PFSK-1 (cell line): ENCODE measurements at regions not wholly inside any gene's neighbourhood (a gene's known extent, or its start where the extent isn't known, plus 50 kb on each side); places are given as distances from the start of the nearest gene placed in this dataset.

ENCODE experiments used
- POLR2AphosphoS5 ChIP-seq: IDR thresholded peaks from 2 replicates; pipeline ENCODE4 v1.6.1; 2012; ENCODE audit warnings: low read depth, mild to moderate bottlenecking, control low read depth, low read length, moderate library complexity
- REST ChIP-seq, 2 experiments: IDR thresholded peaks; 2 replicates each; pipeline versions ENCODE4 v1.6.1 to v1.8.0; 2011 to 2012; ENCODE audit warnings: low read depth in 2 of 2, low read length in 2 of 2, control low read depth in 1 of 2, inconsistent platforms in 1 of 2, mild to moderate bottlenecking in 1 of 2, moderate library complexity in 1 of 2; ENCODE audit not compliant: insufficient read depth in 1 of 2
- SIN3A ChIP-seq: IDR thresholded peaks from 2 replicates; pipeline ENCODE4 v1.6.1; 2012; ENCODE audit warnings: mild to moderate bottlenecking, low read length, moderate library complexity, borderline replicate concordance; ENCODE audit not compliant: insufficient read depth
- TAF1 ChIP-seq: IDR thresholded peaks from 2 replicates; pipeline ENCODE4 v1.6.1; 2012; ENCODE audit warnings: low read length, control low read depth, borderline replicate concordance; ENCODE audit not compliant: insufficient read depth

DNA sequence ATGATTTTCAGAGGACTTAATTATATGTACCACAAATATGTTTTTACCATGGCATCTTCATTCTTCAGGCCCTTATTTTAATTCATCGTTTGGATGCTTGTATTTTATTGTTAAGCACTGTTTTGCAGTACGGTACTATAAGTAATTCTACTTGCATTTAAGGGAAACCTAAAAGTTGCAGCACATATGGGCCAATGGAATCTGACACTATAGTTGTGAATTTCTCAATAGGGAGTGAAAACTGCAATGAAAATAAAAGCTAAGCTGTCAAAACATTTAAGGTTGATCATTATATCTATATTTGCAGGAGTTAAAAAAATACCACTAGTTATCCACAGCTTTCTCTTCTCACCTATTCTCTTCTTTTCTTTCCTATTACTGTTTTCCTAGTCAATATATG is 1071.8 kb downstream of the MAT2B start:
- TF ChIP-seq REST (IDR thresholded peaks at IDR 0.05; ENCODE audit: insufficient read depth in 1 of 2, low read depth in 2 of 2, low read length in 2 of 2) (no peak), POLR2AphosphoS5 (no peak), TAF1 (no peak), SIN3A (no peak)
